ENCODE measurements at regions not wholly inside any gene's neighbourhood (a gene's known extent, or its start where the extent isn't known, plus 50 kb on each side); places are given as distances from the start of the nearest gene placed in this dataset.
A peak's percentile ranks its signal among the peaks of the same experiment; 100 is the strongest.

GRCh38 chr11:119902656-119903231, 173.7 kb upstream of the NECTIN1 start (continued):
- TF ChIP-seq TSHZ1 (CRISPR knock-in tag; IDR thresholded peaks at IDR 0.05) (no peak), SRF (CRISPR knock-in tag; IDR thresholded peaks at IDR 0.05) (no peak), DPF2 (IDR thresholded peaks at IDR 0.05) (no peak)

- H2AFZ ChIP-seq (ENCODE audit: low read depth, low read length) = peak overlapping the region; percentile 84
- no peak for DNase-seq (ENCODE audit: extremely low read depth in 1 of 4, low spot score in 3 of 4)
- no peaks in the 10 kb centered on the region; the same call in 1 of the 2 replicates for H4K20me1 ChIP-seq (replicated peaks; ENCODE audit: control insufficient read depth, insufficient read depth, low read length)
- 14% methylated on average over 5 of the region's 5 CpGs for WGBS (ENCODE audit: insufficient coverage, low coverage, missing lambda C conversion rate)
- no peaks in the 10 kb centered on the region for H3K4me1 ChIP-seq (replicated peaks in 1 of 2; ENCODE audit: control insufficient read depth in 2 of 2, insufficient read depth in 2 of 2, low read length in 2 of 2)
- no peaks in the 10 kb centered on the region for H3K9me3 ChIP-seq (replicated peaks; ENCODE audit: control insufficient read depth, insufficient read depth, low read depth, low read length)
- no peaks in the 10 kb centered on the region for H3K9me1 ChIP-seq (ENCODE audit: control insufficient read depth, insufficient read depth, low read length)
- ATAC-seq = peak; percentile 43; the same call in 1 of the 3 replicates
- ChIA-PET CTCF (ENCODE audit: low intra/inter-chr PET ratio) (no interaction called here), POLR2A (interaction anchor here (0.5 to 1.0 kb wide), 3 partner anchors 12 to 163 kb away, joined by 3 read pairs; no protein-coding TSS in a partner anchor)
- peak overlapping the region in 1 of 2 experiments; percentile 36; a peak in 1 of 4 replicates for H3K9ac ChIP-seq (ENCODE audit: insufficient read depth in 1 of 2, low read depth in 2 of 2, low read length in 2 of 2)
- in situ Hi-C loops (cut with MboI) (no loop called here), intact Hi-C loops (cut with micrococcal nuclease) (no loop called here)
- TSS peak; percentile 87 for BruUV-seq (replicated peaks)
- no peaks in the 10 kb centered on the region for H3K36me3 ChIP-seq (ENCODE audit: control insufficient read depth, insufficient read depth, low read length)
- H3K27me3 ChIP-seq (ENCODE audit: control insufficient read depth in 2 of 2, insufficient read depth in 2 of 2, low read length in 2 of 2) = peaks cover 3 to 22% of the 10 kb centered on the region in 2 experiments; a peak in 2 of 5 replicates
- peak overlapping the region; percentile 27 for H3K4me3 ChIP-seq
- no peak for FAIRE-seq
- no peaks in the 10 kb centered on the region for H3K79me2 ChIP-seq (ENCODE audit: control insufficient read depth, insufficient read depth, low read length)
- TF ChIP-seq C11orf30 (IDR thresholded peaks at IDR 0.05; ENCODE audit: low read depth) (peak; percentile 61; the same call in 1 of the 2 replicates), NR2F6 (CRISPR knock-in tag; IDR thresholded peaks at IDR 0.05) (no peak), TCFL5 (CRISPR knock-in tag; conservative IDR thresholded peaks at IDR 0.05) (no peak), MAFF (IDR thresholded peaks at IDR 0.05; ENCODE audit: low read length) (peak; percentile 9; the same call in 1 of the 2 replicates), DNMT1 (IDR thresholded peaks at IDR 0.05) (no peak), MAFG (tag; conservative IDR thresholded peaks at IDR 0.05) (peak; percentile 41), TRIM28 (IDR thresholded peaks at IDR 0.05) (no peak), ATF4 (CRISPR knock-in tag; IDR thresholded peaks at IDR 0.05) (no peak), ZNF316 (IDR thresholded peaks at IDR 0.05) (peak; percentile 71)
- H3K27ac ChIP-seq (ENCODE audit: extremely low read depth, low read depth, low read length) = no peak overlapping the region
- peak overlapping the region; percentile 64 for H3K4me2 ChIP-seq (ENCODE audit: insufficient read depth, low read length)
Measured at GRCh38 chr11:119901657-119902577, 172.9 kb upstream of the NECTIN1 start.

Data from K562 (cell line).